Psoas muscle (tissue), 7 donors: ENCODE measurements at regions not wholly inside any gene's neighbourhood (a gene's known extent, or its start where the extent isn't known, plus 50 kb on each side); places are given as distances from the start of the nearest gene placed in this dataset.
A peak's percentile ranks its signal among the peaks of the same experiment; 100 is the strongest.

Experiments used
- ATAC-seq, 4 donors: fragments of 200-7000 bp; cut with Tn5 transposase; one replicate each; pipeline ENCODE4 v1.9.1; 2020; ENCODE audit warnings: moderate library complexity in 3 of 4, mild to moderate bottlenecking in 2 of 4
- DNase-seq, 2 donors: peaks; one replicate each; pipeline ENCODE4 v3.0.0-alpha.2; 2020
- H3K27ac ChIP-seq: fragments of 200-600 bp; one replicate; pipeline ENCODE4 v1.8.0; 2022
- H3K27me3 ChIP-seq, 3 donors: fragments of 200-600 bp in 1 of 3; one replicate each; pipeline versions ENCODE4 v1.6.1 to v1.8.0; 2013 to 2022; ENCODE audit warnings: low read length in 2 of 3, mild to moderate bottlenecking in 2 of 3, moderate library complexity in 1 of 3; ENCODE audit not compliant: insufficient read depth in 3 of 3
- H3K36me3 ChIP-seq, 2 donors: fragments of 200-600 bp in 1 of 2; one replicate each; pipeline versions ENCODE4 v1.6.1 to v1.8.0; 2013 to 2022; ENCODE audit warnings: low read depth in 1 of 2, mild to moderate bottlenecking in 1 of 2, moderate library complexity in 1 of 2; ENCODE audit not compliant: insufficient read depth in 1 of 2
- H3K4me1 ChIP-seq: fragments of 200-600 bp; one replicate; pipeline ENCODE4 v1.8.0; 2022
- H3K4me3 ChIP-seq: fragments of 200-600 bp; one replicate; pipeline ENCODE4 v1.8.0; 2022; ENCODE audit warnings: mild to moderate bottlenecking
- H3K9me3 ChIP-seq: fragments of 200-600 bp; one replicate; pipeline ENCODE4 v1.8.0; 2022
- WGBS, 3 donors: extraction: QIAGEN DNeasy Blood & Tissue Kit; methylation state at CpG; one replicate each; pipeline versions ENCODE4 v1.1.6 to v1.1.7; 2013; 5-methylcytosine and 5-hydroxymethylcytosine counted together
- intact Hi-C, 2 donors: fragments of 100-400 bp; cut with DNase I; formaldehyde crosslinking; loops; one replicate each; pipeline versions ENCODE4 v1.11.0 to v1.14.2; 2022
- TF ChIP-seq, protein P1 (sequence below): fragments of 200-600 bp; IDR thresholded peaks from one replicate; pipeline ENCODE4 v1.8.0; 2022; ENCODE audit warnings: antibody characterized with exemption
- donor health status: healthy with polysubstance abuse.
- donor health status: DM: no; HTN: no; CAD: no; lungs with moderate emphysema.
- donor health status: Bipolar disorder and iron deficiency.
- donor health status: healthy.
- donor health status: DM: yes; HTN: yes; CAD: no.
- donor health status: DM: no; HTN: no; CAD: no.
- donor health status: DM: yes; HTN: yes; CAD: no.

DNA sequence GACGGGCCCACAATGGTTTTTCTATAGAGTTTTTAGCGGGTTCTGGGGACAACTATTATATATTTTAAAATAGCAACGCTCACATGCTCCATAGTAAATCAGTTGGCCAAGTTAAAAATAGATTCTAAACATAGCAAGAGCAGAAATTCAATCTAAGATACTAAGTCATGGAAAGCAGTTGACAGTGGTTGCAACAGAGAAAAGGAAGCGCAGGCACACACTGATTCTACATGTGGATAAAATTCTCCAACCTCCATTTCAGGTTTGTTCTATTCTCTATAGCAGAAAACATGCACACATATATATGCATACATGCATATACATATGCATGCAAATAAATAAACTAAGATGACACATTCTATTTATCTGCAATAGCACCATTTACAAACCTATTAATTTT, 89.6 kb upstream of the HNRNPU start:
- intact Hi-C loops = no loop called here
- H3K4me3 ChIP-seq = peak overlapping the region; percentile 3
- peaks cover 37% of the 10 kb centered on the region for H3K4me1 ChIP-seq

GRCh38 chr1:244952940-244953339, 88.6 kb upstream of the HNRNPU start:
- H3K4me1 ChIP-seq = peaks cover 37% of the 10 kb centered on the region
- no peaks in the 10 kb centered on the region for H3K27me3 ChIP-seq
- H3K4me3 ChIP-seq = peak overlapping the region; percentile 3
- H3K27ac ChIP-seq = peak overlapping the region; percentile 91
- no peaks in the 10 kb centered on the region for H3K36me3 ChIP-seq
- WGBS, 3 donors = 42 to 55% (median 43%) methylated on average over 8 of the region's 8 CpGs
- H3K9me3 ChIP-seq = no peaks in the 10 kb centered on the region
- intact Hi-C loops = no loop called here
- TF ChIP-seq, protein P1, sequence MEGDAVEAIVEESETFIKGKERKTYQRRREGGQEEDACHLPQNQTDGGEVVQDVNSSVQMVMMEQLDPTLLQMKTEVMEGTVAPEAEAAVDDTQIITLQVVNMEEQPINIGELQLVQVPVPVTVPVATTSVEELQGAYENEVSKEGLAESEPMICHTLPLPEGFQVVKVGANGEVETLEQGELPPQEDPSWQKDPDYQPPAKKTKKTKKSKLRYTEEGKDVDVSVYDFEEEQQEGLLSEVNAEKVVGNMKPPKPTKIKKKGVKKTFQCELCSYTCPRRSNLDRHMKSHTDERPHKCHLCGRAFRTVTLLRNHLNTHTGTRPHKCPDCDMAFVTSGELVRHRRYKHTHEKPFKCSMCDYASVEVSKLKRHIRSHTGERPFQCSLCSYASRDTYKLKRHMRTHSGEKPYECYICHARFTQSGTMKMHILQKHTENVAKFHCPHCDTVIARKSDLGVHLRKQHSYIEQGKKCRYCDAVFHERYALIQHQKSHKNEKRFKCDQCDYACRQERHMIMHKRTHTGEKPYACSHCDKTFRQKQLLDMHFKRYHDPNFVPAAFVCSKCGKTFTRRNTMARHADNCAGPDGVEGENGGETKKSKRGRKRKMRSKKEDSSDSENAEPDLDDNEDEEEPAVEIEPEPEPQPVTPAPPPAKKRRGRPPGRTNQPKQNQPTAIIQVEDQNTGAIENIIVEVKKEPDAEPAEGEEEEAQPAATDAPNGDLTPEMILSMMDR = no peak
- ATAC-seq (no peak), DNase-seq (no peak)

More for the DNA sequence above, 89.6 kb upstream of the HNRNPU start:
- TF ChIP-seq, protein P1 = no peak
- ATAC-seq (peak; percentile 92 to 97 (median 94)), DNase-seq (no peak)
- Histone ChIP-seq H3K36me3 (no peaks in the 10 kb centered on the region), H3K27ac (peak overlapping the region; percentile 91), H3K27me3 (no peaks in the 10 kb centered on the region), H3K9me3 (no peaks in the 10 kb centered on the region)
- WGBS, 3 donors = 15 to 34% (median 24%) methylated on average over 4 of the region's 4 CpGs

DNA sequence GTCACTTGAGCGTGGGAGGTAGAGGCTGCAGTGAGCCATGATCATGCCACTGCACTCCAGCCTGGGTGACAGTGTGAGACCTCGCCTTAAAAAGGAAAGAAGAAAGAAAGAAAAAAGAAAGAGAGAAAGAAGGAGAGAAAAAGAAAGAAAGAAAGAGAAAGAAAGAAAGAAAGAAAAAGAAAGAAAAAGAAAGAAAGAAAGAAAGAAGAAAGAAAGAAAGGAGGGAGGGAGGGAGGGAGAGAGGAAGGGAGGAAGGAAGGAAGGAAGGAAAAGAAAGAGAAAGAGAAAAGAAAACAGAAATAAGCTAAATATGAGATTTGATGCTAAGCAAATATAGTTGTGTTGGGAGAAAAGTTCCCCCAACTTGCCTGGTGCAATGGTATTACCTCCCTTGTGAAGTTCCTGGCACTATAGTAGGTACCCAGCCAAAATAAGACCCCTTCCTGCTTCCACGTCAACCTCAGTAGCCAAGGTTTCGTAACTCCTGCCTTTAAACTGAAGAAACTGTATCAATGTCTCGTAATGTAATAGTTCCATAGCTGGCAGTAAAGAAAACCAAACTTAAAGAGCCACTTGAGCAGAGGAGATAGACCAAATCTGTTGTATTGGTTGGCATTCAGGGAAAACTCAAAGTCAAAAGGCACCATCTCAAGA, 88.1 kb upstream of the HNRNPU start:
- intact Hi-C loops = no loop called here
- peaks cover 37% of the 10 kb centered on the region for H3K4me1 ChIP-seq
- no peaks in the 10 kb centered on the region for H3K9me3 ChIP-seq
- no peak overlapping the region for H3K4me3 ChIP-seq
- H3K36me3 ChIP-seq = no peaks in the 10 kb centered on the region
- H3K27ac ChIP-seq = peak overlapping the region; percentile 91
- 88 to 95% (median 93%) methylated on average over 5 of the region's 5 CpGs for WGBS, 3 donors
- TF ChIP-seq, protein P1 = no peak
- no peaks in the 10 kb centered on the region for H3K27me3 ChIP-seq
- no peak for ATAC-seq
- DNase-seq = no peak

DNA sequence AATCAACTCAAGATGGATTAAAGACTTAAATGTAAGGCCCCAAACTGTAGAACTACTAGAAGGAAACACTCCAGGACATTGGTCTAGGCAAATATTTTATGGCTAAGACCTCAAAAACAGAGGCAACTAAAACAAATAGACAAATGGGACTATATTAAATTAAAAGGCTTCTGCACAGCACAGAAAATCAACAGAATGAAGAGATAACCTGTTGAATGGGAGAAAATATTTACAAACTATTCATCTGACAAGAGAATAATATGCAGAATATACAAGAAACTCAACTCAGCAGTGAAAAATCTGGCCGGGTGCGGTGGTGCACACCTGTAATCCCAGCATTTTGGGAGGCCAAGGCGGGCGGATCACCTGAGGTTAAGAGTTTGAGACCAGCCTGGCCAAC, 84.1 kb upstream of the HNRNPU start:
- H3K27me3 ChIP-seq = no peaks in the 10 kb centered on the region
- no peak for DNase-seq
- no peaks in the 10 kb centered on the region for H3K9me3 ChIP-seq
- H3K27ac ChIP-seq = no peak overlapping the region
- no peak overlapping the region for H3K4me3 ChIP-seq
- TF ChIP-seq, protein P1 = no peak
- intact Hi-C loops = no loop called here
- H3K36me3 ChIP-seq = no peaks in the 10 kb centered on the region
- WGBS, 3 donors = 95 to 98% (median 98%) methylated on average over 4 of the region's 4 CpGs
- peaks cover 7% of the 10 kb centered on the region for H3K4me1 ChIP-seq
- ATAC-seq = no peak
